HEK293 (cell line): ENCODE measurements at regions not wholly inside any gene's neighbourhood (a gene's known extent, or its start where the extent isn't known, plus 50 kb on each side); places are given as distances from the start of the nearest gene placed in this dataset.

Experiments
- CTCF ChIA-PET: fragments of 350-600 bp; formaldehyde crosslinking; extraction: SDS; loops from one replicate; lab custom pipeline; 2021; ENCODE audit warnings: antibody characterized with exemption; lab: Yijun Ruan, JAX
- POLR2A ChIA-PET: fragments of 300-600 bp; formaldehyde crosslinking; extraction: SDS; loops from one replicate; lab custom pipeline; 2020; ENCODE audit warnings: antibody characterized with exemption, inconsistent platforms; lab: Yijun Ruan, JAX
- H3K27ac ChIP-seq: fragments of 200-500 bp; sonication (Bioruptor generic); 2 replicates; pipeline ENCODE4 v1.5.1; 2014; ENCODE audit warnings: low read depth, low read length, control low read depth, inconsistent platforms; ENCODE audit errors: extremely low read depth
- H3K36me3 ChIP-seq, 2 experiments: fragments of 200-500 bp in 1 of 2; sonication (Bioruptor generic) in 1 of 2; 1 replicate in 1 of 2; 2 replicates in 1 of 2; pipeline ENCODE4 v1.5.1; 2014 to 2017; ENCODE audit warnings: inconsistent platforms in 2 of 2, low read length in 2 of 2; ENCODE audit not compliant: control insufficient read depth in 2 of 2, insufficient read depth in 1 of 2
- H3K4me1 ChIP-seq: fragments of 200-500 bp; sonication (Bioruptor generic); 2 replicates; pipeline ENCODE4 v1.5.1; 2014; ENCODE audit warnings: mild to moderate bottlenecking, low read length, inconsistent platforms; ENCODE audit not compliant: control insufficient read depth, insufficient read depth
- H3K4me3 ChIP-seq: 2 replicates; pipeline ENCODE4 v1.5.1; 2011; ENCODE audit warnings: low read depth, mild to moderate bottlenecking, control low read depth, low read length, moderate library complexity
- H3K9me3 ChIP-seq: fragments of 200-500 bp; sonication (Bioruptor generic); 2 replicates; pipeline ENCODE4 v1.5.1; 2014; ENCODE audit warnings: low read depth, low read length, inconsistent platforms; ENCODE audit not compliant: control insufficient read depth, insufficient read depth
- ATF2 ChIP-seq: fragments of 450-650 bp; formaldehyde crosslinking; IDR thresholded peaks from 2 replicates; pipeline ENCODE4 v1.5.1; 2016; ENCODE audit warnings: missing biosample characterization, missing genetic modification characterization, low read depth
- BCL11B ChIP-seq: fragments of 450-650 bp; formaldehyde crosslinking; IDR thresholded peaks from 2 replicates; pipeline ENCODE4 v1.5.1; 2016; ENCODE audit warnings: low read depth, missing biosample characterization, missing genetic modification characterization
- CTCF ChIP-seq: fragments of 450-650 bp; formaldehyde crosslinking; IDR thresholded peaks from 2 replicates; pipeline ENCODE4 v1.5.1; 2016; ENCODE audit warnings: missing biosample characterization, missing genetic modification characterization
- EGR2 ChIP-seq: fragments of 450-650 bp; formaldehyde crosslinking; IDR thresholded peaks from 2 replicates; pipeline ENCODE4 v1.5.1; 2016; ENCODE audit warnings: low read depth, missing biosample characterization, missing genetic modification characterization
- HOXA7 ChIP-seq: sonication (generic); formaldehyde crosslinking; IDR thresholded peaks from 2 replicates; pipeline ENCODE4 v1.8.1; 2022; ENCODE audit warnings: missing genetic modification reagents, borderline replicate concordance
- KLF9 ChIP-seq: fragments of 450-650 bp; formaldehyde crosslinking; IDR thresholded peaks from 2 replicates; pipeline ENCODE4 v1.5.1; 2016; ENCODE audit warnings: missing biosample characterization, missing genetic modification characterization, low read depth
- PATZ1 ChIP-seq: fragments of 450-650 bp; formaldehyde crosslinking; IDR thresholded peaks from 2 replicates; pipeline ENCODE4 v1.5.1; 2016; ENCODE audit warnings: missing biosample characterization, missing genetic modification characterization
- ZBTB17 ChIP-seq: fragments of 450-650 bp; formaldehyde crosslinking; IDR thresholded peaks from 2 replicates; pipeline ENCODE4 v1.5.1; 2016; ENCODE audit warnings: missing biosample characterization, missing genetic modification characterization
- ZFHX2 ChIP-seq: fragments of 450-650 bp; formaldehyde crosslinking; conservative IDR thresholded peaks from 2 replicates; pipeline ENCODE4 v1.5.1; 2016; ENCODE audit warnings: missing biosample characterization, missing genetic modification characterization
- ZNF112 ChIP-seq: fragments of 450-650 bp; formaldehyde crosslinking; IDR thresholded peaks from 2 replicates; pipeline ENCODE4 v1.5.0; 2017; ENCODE audit warnings: missing biosample characterization, missing genetic modification characterization
- ZNF133 ChIP-seq: fragments of 450-650 bp; formaldehyde crosslinking; IDR thresholded peaks from 2 replicates; pipeline ENCODE4 v1.5.1; 2016; ENCODE audit warnings: missing biosample characterization, missing genetic modification characterization
- ZNF2 ChIP-seq: fragments of 450-650 bp; formaldehyde crosslinking; IDR thresholded peaks from 2 replicates; pipeline ENCODE4 v1.5.1; 2016; ENCODE audit warnings: missing biosample characterization, missing genetic modification characterization
- ZNF239 ChIP-seq: fragments of 450-650 bp; formaldehyde crosslinking; IDR thresholded peaks from 2 replicates; pipeline ENCODE4 v1.5.1; 2016; ENCODE audit warnings: missing biosample characterization, missing genetic modification characterization
- ZNF302 ChIP-seq: fragments of 450-650 bp; formaldehyde crosslinking; IDR thresholded peaks from 2 replicates; pipeline ENCODE4 v1.5.1; 2016; ENCODE audit warnings: missing biosample characterization, missing genetic modification characterization, low read depth
- ZNF341 ChIP-seq: fragments of 450-650 bp; formaldehyde crosslinking; IDR thresholded peaks from 2 replicates; pipeline ENCODE4; 2016; ENCODE audit warnings: low read depth, missing biosample characterization, missing genetic modification characterization
- ZNF350 ChIP-seq: fragments of 450-650 bp; formaldehyde crosslinking; IDR thresholded peaks from 2 replicates; pipeline ENCODE4 v1.5.0; 2017; ENCODE audit warnings: missing biosample characterization, mild to moderate bottlenecking, missing genetic modification characterization
- ZNF391 ChIP-seq: fragments of 450-650 bp; formaldehyde crosslinking; IDR thresholded peaks from 2 replicates; pipeline ENCODE4 v1.5.1; 2016; ENCODE audit warnings: low read depth, missing biosample characterization, missing genetic modification characterization, borderline replicate concordance
- ZNF521 ChIP-seq: fragments of 450-650 bp; formaldehyde crosslinking; IDR thresholded peaks from 2 replicates; pipeline ENCODE4 v1.5.1; 2017; ENCODE audit warnings: missing biosample characterization, mild to moderate bottlenecking, missing genetic modification characterization
- ZNF558 ChIP-seq: fragments of 450-650 bp; formaldehyde crosslinking; IDR thresholded peaks from 2 replicates; pipeline ENCODE4 v1.5.1; 2016; ENCODE audit warnings: missing biosample characterization, missing genetic modification characterization
- ZNF596 ChIP-seq: fragments of 450-650 bp; IDR thresholded peaks from 2 replicates; pipeline ENCODE4 v1.5.0; 2018; ENCODE audit warnings: missing biosample characterization, mild to moderate bottlenecking, missing genetic modification characterization, moderate library complexity
- ZNF654 ChIP-seq: fragments of 450-650 bp; formaldehyde crosslinking; IDR thresholded peaks from 2 replicates; pipeline ENCODE4 v1.5.1; 2016; ENCODE audit warnings: low read depth, missing biosample characterization, missing genetic modification characterization
- ZNF777 ChIP-seq: fragments of 450-650 bp; formaldehyde crosslinking; IDR thresholded peaks from 2 replicates; pipeline ENCODE4 v1.5.1; 2017; ENCODE audit warnings: missing biosample characterization, missing genetic modification characterization, borderline replicate concordance
- ZNF791 ChIP-seq: fragments of 450-650 bp; formaldehyde crosslinking; IDR thresholded peaks from 2 replicates; pipeline ENCODE4 v1.5.1; 2016; ENCODE audit warnings: missing biosample characterization, missing genetic modification characterization

GRCh38 chr20:21573259-21573658, 59.4 kb upstream of the NKX2-2 start:
- CTCF ChIA-PET = interaction anchor here (0.6 to 5.0 kb wide), 15 partner anchors 10 to 1003 kb away, joined by 3 to 32 read pairs (median 10); no protein-coding TSS in a partner anchor
- POLR2A ChIA-PET = no interaction called here
- H3K9me3 ChIP-seq = no peaks in the 10 kb centered on the region
- peak; percentile 81 for TF ChIP-seq EGR2
- peak; percentile 51 for TF ChIP-seq ZFHX2 (tag by site-specific recombination)
- TF ChIP-seq ZNF2 (tag by site-specific recombination) = no peak
- TF ChIP-seq, all 188 proteins: peak for 2
- Histone ChIP-seq H3K27ac (no peak overlapping the region), H3K36me3 (no peaks in the 10 kb centered on the region), H3K4me1 (no peaks in the 10 kb centered on the region), H3K4me3 (no peak overlapping the region)

GRCh38 chr20:21571841-21572690, 58.2 kb upstream of the NKX2-2 start:
- Histone ChIP-seq H3K9me3 (no peaks in the 10 kb centered on the region), H3K4me3 (no peak overlapping the region), H3K27ac (no peak overlapping the region), H3K36me3 (no peaks in the 10 kb centered on the region), H3K4me1 (no peaks in the 10 kb centered on the region)
- ChIA-PET POLR2A (no interaction called here), CTCF (interaction anchor here (0.5 to 5.0 kb wide), 38 partner anchors 9 to 1057 kb away, joined by 3 to 32 read pairs (median 4); no protein-coding TSS in a partner anchor)
- TF ChIP-seq ZNF239 (tag by site-specific recombination) = no peak
- TF ChIP-seq CTCF (tag by site-specific recombination) = peak; percentile 50
- no peak for TF ChIP-seq ZBTB17
- TF ChIP-seq ZNF341 (tag by site-specific recombination) = no peak
- peak; percentile 86 for TF ChIP-seq ZNF654 (tag by site-specific recombination)
- no peak for TF ChIP-seq ATF2
- peak; percentile 39 for TF ChIP-seq PATZ1 (tag by site-specific recombination)
- no peak for TF ChIP-seq ZNF302 (tag by site-specific recombination)
- TF ChIP-seq ZNF791 (tag by site-specific recombination) = no peak
- TF ChIP-seq ZNF112 (tag by site-specific recombination) = no peak
- TF ChIP-seq ZNF777 (tag by site-specific recombination) = no peak
- TF ChIP-seq ZNF596 (tag by site-specific recombination) = no peak
- TF ChIP-seq ZNF558 (tag by site-specific recombination) = no peak
- TF ChIP-seq ZFHX2 (tag by site-specific recombination) = 0 out of 2 replicates have a peak, but pooled peaks have one; percentile 17
- TF ChIP-seq KLF9 (tag by site-specific recombination) = no peak
- TF ChIP-seq BCL11B (tag by site-specific recombination) = no peak
- no peak for TF ChIP-seq ZNF391
- TF ChIP-seq HOXA7 (CRISPR knock-in tag) = no peak
- TF ChIP-seq ZNF350 = no peak
- TF ChIP-seq ZNF133 (tag by site-specific recombination) = no peak
- no peak for TF ChIP-seq ZNF521
